Lower leg skin (tissue), 4 donors: ENCODE measurements at regions not wholly inside any gene's neighbourhood (a gene's known extent, or its start where the extent isn't known, plus 50 kb on each side); places are given as distances from the start of the nearest gene placed in this dataset.

ENCODE experiments used
- DNase-seq, 2 donors: peaks; one replicate each; pipeline ENCODE4 v3.0.0-alpha.2; 2019; ENCODE audit warnings: low spot score in 2 of 2
- H3K4me3 ChIP-seq: fragments of 200-600 bp; sonication (generic); 2 replicates; pipeline ENCODE4 v1.5.1; 2017; ENCODE audit warnings: mild to moderate bottlenecking, low read depth; ENCODE audit not compliant: poor library complexity, severe bottlenecking
- CTCF ChIP-seq, 3 donors: fragments of 450-650 bp; IDR thresholded peaks; one replicate each; pipeline ENCODE4 v1.5.1; 2016; ENCODE audit warnings: antibody characterized with exemption in 3 of 3, mild to moderate bottlenecking in 3 of 3, moderate library complexity in 2 of 3
- POLR2A ChIP-seq, 2 donors: fragments of 450-650 bp; IDR thresholded peaks; one replicate each; pipeline ENCODE4 v1.6.1; 2016 to 2017; ENCODE audit warnings: antibody characterized with exemption in 2 of 2, mild to moderate bottlenecking in 1 of 2, moderate library complexity in 1 of 2
- WGBS, 2 donors: methylation state at CpG; one replicate each; pipeline ENCODE4 v1.1.5; 2018; 5-methylcytosine and 5-hydroxymethylcytosine counted together
- intact Hi-C: fragments of 100-400 bp; cut with DNase I; formaldehyde crosslinking; loops from one replicate; pipeline ENCODE4 v1.15.0; 2023; ENCODE audit warnings: low total_unique reads

- no peak overlapping the region for H3K4me3 ChIP-seq
- 77 to 84% methylated on average over 3 of the region's 3 CpGs for WGBS, 2 donors
- no peak for DNase-seq
- intact Hi-C loops: no loop called here
- TF ChIP-seq CTCF (IDR thresholded peaks at IDR 0.05) (no peak), POLR2A (IDR thresholded peaks at IDR 0.05) (no peak)
These were observed 468.0 kb upstream of the IL12A start for GRCh38 chr3:159520638-159521037.

DNA sequence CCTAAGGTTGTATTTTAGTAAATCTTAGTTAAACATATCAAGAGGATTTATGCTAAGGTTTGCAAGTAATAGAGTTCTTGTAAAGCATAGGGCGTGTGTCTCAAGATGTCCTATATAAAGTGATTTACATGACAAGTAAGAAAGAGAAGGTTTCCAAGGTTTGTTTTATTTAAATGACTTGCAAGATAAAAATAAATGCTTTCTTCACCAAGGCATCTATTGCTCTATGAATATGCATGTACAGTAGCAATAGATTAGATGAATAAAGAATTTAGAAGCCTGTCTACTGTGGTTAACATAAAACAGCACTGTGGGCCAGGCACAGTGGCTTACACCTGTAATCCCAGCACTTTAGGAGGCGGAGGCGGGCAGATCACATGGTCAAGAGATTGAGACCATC lies 466.4 kb upstream of the IL12A start:
- TF ChIP-seq CTCF (IDR thresholded peaks at IDR 0.05): no peak
- TF ChIP-seq POLR2A (IDR thresholded peaks at IDR 0.05): no peak
- 83 to 87% methylated on average over 3 of the region's 3 CpGs for WGBS, 2 donors
- H3K4me3 ChIP-seq: no peak overlapping the region
- DNase-seq: no peak
- intact Hi-C loops: no loop called here

GRCh38 chr3:159528251-159528895 lies 460.3 kb upstream of the IL12A start:
- H3K4me3 ChIP-seq: no peak overlapping the region
- TF ChIP-seq POLR2A (IDR thresholded peaks at IDR 0.05) (no peak), CTCF (IDR thresholded peaks at IDR 0.05) (no peak)
- intact Hi-C loops: no loop called here
- DNase-seq: no peak
- 75 to 84% methylated on average over 9 of the region's 9 CpGs for WGBS, 2 donors

DNA sequence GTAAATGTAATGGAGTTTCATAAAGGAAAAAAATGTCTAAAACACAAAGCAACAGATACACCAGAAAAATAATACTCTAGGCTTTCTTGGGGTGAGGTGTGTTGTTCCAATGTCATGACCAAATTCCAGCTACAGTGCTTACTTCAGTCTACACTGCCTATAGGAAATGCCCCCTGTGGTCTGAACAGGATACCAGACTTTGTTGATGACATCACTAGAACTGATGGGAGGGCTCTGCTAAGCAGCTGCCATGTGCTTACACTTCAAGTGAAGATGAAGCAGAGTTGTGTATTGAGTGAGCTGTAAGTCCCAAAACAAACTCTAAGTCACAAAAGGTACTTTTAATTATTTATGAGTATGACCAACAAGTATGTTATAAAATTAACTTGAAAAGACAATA lies 456.1 kb upstream of the IL12A start:
- DNase-seq: no peak
- H3K4me3 ChIP-seq: no peak overlapping the region
- TF ChIP-seq POLR2A (IDR thresholded peaks at IDR 0.05) (no peak), CTCF (IDR thresholded peaks at IDR 0.05) (no peak)
- intact Hi-C loops: no loop called here

- intact Hi-C loops: no loop called here
- WGBS, 2 donors: 70 to 71% methylated on average over 3 of the region's 3 CpGs
- no peak overlapping the region for H3K4me3 ChIP-seq
- no peak for DNase-seq
- TF ChIP-seq CTCF (IDR thresholded peaks at IDR 0.05) (no peak), POLR2A (IDR thresholded peaks at IDR 0.05) (no peak)
These were observed 454.1 kb upstream of the IL12A start for GRCh38 chr3:159534496-159534895.

GRCh38 chr3:159536876-159537275 lies 451.8 kb upstream of the IL12A start:
- DNase-seq: no peak
- no peak for TF ChIP-seq CTCF (IDR thresholded peaks at IDR 0.05)
- no peak for TF ChIP-seq POLR2A (IDR thresholded peaks at IDR 0.05)
- WGBS, 2 donors: 88 to 93% methylated on average over 1 of the region's 1 CpG
- no peak overlapping the region for H3K4me3 ChIP-seq
- intact Hi-C loops: no loop called here
